ENCODE measurements at regions not wholly inside any gene's neighbourhood (a gene's known extent, or its start where the extent isn't known, plus 50 kb on each side); places are given as distances from the start of the nearest gene placed in this dataset.

- Histone ChIP-seq H3K9me3 (no peaks in the 10 kb centered on the region), H3K27ac (replicated peaks in 1 of 4) (no peak overlapping the region), H3K27me3 (no peaks in the 10 kb centered on the region), H3K36me3 (no peaks in the 10 kb centered on the region), H3K4me3 (peak overlapping the region in 1 of 4 donors; percentile 20), H3K4me1 (no peaks in the 10 kb centered on the region)
- intact Hi-C loops (cut with DNase I) = no loop called here
- WGBS = 70% methylated on average over 6 of the region's 6 CpGs
- DNase-seq (ENCODE audit: extremely low spot score) = no peak
- TF ChIP-seq CTCF (IDR thresholded peaks at IDR 0.05) (no peak), POLR2AphosphoS5 (IDR thresholded peaks at IDR 0.05) (no peak), EP300 (IDR thresholded peaks at IDR 0.05) (no peak), POLR2A (IDR thresholded peaks at IDR 0.05; ENCODE audit: low read depth) (no peak)
These were observed 113.8 kb upstream of the RGPD4 start for GRCh38 chr2:107712857-107713256.

GRCh38 chr2:107717661-107718060, 109.0 kb upstream of the RGPD4 start:
- WGBS = 60% methylated on average over 5 of the region's 5 CpGs
- no peaks in the 10 kb centered on the region for H3K9me3 ChIP-seq
- no peaks in the 10 kb centered on the region for H3K27me3 ChIP-seq

GRCh38 chr2:107719141-107719540, 107.6 kb upstream of the RGPD4 start:
- H3K27ac ChIP-seq (replicated peaks in 1 of 4) = no peak overlapping the region
- no peaks in the 10 kb centered on the region for H3K4me1 ChIP-seq
- no peaks in the 10 kb centered on the region for H3K9me3 ChIP-seq
- WGBS = 90% methylated on average over 3 of the region's 3 CpGs
- intact Hi-C loops (cut with DNase I) = no loop called here
- H3K27me3 ChIP-seq = no peaks in the 10 kb centered on the region
- no peak for TF ChIP-seq CTCF (IDR thresholded peaks at IDR 0.05)
- no peak for TF ChIP-seq POLR2A (IDR thresholded peaks at IDR 0.05; ENCODE audit: low read depth)
- no peak for TF ChIP-seq POLR2AphosphoS5 (IDR thresholded peaks at IDR 0.05)
- TF ChIP-seq EP300 (IDR thresholded peaks at IDR 0.05) = no peak
- no peak overlapping the region for H3K4me3 ChIP-seq
- no peak for DNase-seq (ENCODE audit: extremely low spot score)
- no peaks in the 10 kb centered on the region for H3K36me3 ChIP-seq

More at GRCh38 chr2:107717661-107718060, 109.0 kb upstream of the RGPD4 start:
- no peak for TF ChIP-seq EP300 (IDR thresholded peaks at IDR 0.05)
- no peak for TF ChIP-seq POLR2A (IDR thresholded peaks at IDR 0.05; ENCODE audit: low read depth)
- no peak for TF ChIP-seq POLR2AphosphoS5 (IDR thresholded peaks at IDR 0.05)
- TF ChIP-seq CTCF (IDR thresholded peaks at IDR 0.05) = no peak
- intact Hi-C loops (cut with DNase I) = no loop called here
- no peak for DNase-seq (ENCODE audit: extremely low spot score)
- no peak overlapping the region for H3K4me3 ChIP-seq
- H3K36me3 ChIP-seq = no peaks in the 10 kb centered on the region
- no peak overlapping the region for H3K27ac ChIP-seq (replicated peaks in 1 of 4)
- H3K4me1 ChIP-seq = no peaks in the 10 kb centered on the region

GRCh38 chr2:107719836-107720235, 106.9 kb upstream of the RGPD4 start:
- Histone ChIP-seq H3K27ac (replicated peaks in 1 of 4) (no peak overlapping the region), H3K9me3 (no peaks in the 10 kb centered on the region), H3K27me3 (no peaks in the 10 kb centered on the region), H3K36me3 (no peaks in the 10 kb centered on the region), H3K4me3 (no peak overlapping the region), H3K4me1 (no peaks in the 10 kb centered on the region)
- intact Hi-C loops (cut with DNase I) = no loop called here
- WGBS = 54% methylated on average over 7 of the region's 7 CpGs
- TF ChIP-seq POLR2A (IDR thresholded peaks at IDR 0.05; ENCODE audit: low read depth) (no peak), EP300 (IDR thresholded peaks at IDR 0.05) (no peak), POLR2AphosphoS5 (IDR thresholded peaks at IDR 0.05) (no peak), CTCF (IDR thresholded peaks at IDR 0.05) (no peak)
- no peak for DNase-seq (ENCODE audit: extremely low spot score)

GRCh38 chr2:107721178-107721577, 105.5 kb upstream of the RGPD4 start:
- intact Hi-C loops (cut with DNase I) = no loop called here
- Histone ChIP-seq H3K4me1 (no peaks in the 10 kb centered on the region), H3K36me3 (no peaks in the 10 kb centered on the region), H3K27ac (replicated peaks in 1 of 4) (no peak overlapping the region), H3K4me3 (no peak overlapping the region), H3K27me3 (no peaks in the 10 kb centered on the region), H3K9me3 (no peaks in the 10 kb centered on the region)
- WGBS = 81% methylated on average over 3 of the region's 3 CpGs
- TF ChIP-seq CTCF (IDR thresholded peaks at IDR 0.05) (no peak), POLR2AphosphoS5 (IDR thresholded peaks at IDR 0.05) (no peak)
- no peak for DNase-seq (ENCODE audit: extremely low spot score)

Data from esophagus muscularis mucosa (tissue), 4 donors.